H1 (cell line): ENCODE measurements at regions not wholly inside any gene's neighbourhood (a gene's known extent, or its start where the extent isn't known, plus 50 kb on each side); places are given as distances from the start of the nearest gene placed in this dataset.
A peak's percentile ranks its signal among the peaks of the same experiment; 100 is the strongest.

Experiments
- JUN ChIP-seq: IDR thresholded peaks from 2 replicates; pipeline ENCODE4 v1.6.1; 2011; ENCODE audit warnings: low read depth, mild to moderate bottlenecking, improper control_type of control experiment, low read length
- RAD21 ChIP-seq, 2 experiments: IDR thresholded peaks in 1 of 2; conservative IDR thresholded peaks in 1 of 2; 2 replicates each; pipeline ENCODE4 v1.6.1; 2011; ENCODE audit warnings: low read depth in 2 of 2, low read length in 2 of 2, improper control_type of control experiment in 1 of 2, inconsistent platforms in 1 of 2, mild to moderate bottlenecking in 1 of 2, moderate library complexity in 1 of 2
- TF ChIP-seq, protein P1 (sequence below): fragments of 300-600 bp; sonication (generic); IDR thresholded peaks from 2 replicates; pipeline ENCODE4 v1.7.1; 2012; ENCODE audit warnings: low read length, moderate library complexity, mild to moderate bottlenecking, inconsistent platforms; ENCODE audit not compliant: insufficient replicate concordance

DNA sequence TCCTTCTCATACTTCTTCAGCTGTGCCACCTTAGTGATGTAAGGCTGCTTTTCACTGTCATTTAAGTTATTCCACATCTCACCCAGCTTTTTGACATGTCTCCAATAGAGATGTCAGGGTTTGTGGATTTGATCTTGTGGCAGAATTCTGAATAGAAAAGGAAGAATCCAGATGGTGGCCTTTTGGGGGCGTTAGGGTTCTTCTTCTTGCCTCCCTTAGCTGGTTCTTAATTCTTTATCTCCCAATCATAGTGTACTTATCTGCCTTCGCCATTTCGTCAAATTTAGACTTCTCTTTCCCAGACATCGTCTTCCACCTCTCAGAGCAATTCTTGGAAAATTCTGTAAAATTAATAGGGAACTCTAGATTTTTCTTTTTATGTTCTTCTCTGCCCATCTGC is 422.9 kb downstream of the GJA1 start (continued):
- TF ChIP-seq, protein P1, sequence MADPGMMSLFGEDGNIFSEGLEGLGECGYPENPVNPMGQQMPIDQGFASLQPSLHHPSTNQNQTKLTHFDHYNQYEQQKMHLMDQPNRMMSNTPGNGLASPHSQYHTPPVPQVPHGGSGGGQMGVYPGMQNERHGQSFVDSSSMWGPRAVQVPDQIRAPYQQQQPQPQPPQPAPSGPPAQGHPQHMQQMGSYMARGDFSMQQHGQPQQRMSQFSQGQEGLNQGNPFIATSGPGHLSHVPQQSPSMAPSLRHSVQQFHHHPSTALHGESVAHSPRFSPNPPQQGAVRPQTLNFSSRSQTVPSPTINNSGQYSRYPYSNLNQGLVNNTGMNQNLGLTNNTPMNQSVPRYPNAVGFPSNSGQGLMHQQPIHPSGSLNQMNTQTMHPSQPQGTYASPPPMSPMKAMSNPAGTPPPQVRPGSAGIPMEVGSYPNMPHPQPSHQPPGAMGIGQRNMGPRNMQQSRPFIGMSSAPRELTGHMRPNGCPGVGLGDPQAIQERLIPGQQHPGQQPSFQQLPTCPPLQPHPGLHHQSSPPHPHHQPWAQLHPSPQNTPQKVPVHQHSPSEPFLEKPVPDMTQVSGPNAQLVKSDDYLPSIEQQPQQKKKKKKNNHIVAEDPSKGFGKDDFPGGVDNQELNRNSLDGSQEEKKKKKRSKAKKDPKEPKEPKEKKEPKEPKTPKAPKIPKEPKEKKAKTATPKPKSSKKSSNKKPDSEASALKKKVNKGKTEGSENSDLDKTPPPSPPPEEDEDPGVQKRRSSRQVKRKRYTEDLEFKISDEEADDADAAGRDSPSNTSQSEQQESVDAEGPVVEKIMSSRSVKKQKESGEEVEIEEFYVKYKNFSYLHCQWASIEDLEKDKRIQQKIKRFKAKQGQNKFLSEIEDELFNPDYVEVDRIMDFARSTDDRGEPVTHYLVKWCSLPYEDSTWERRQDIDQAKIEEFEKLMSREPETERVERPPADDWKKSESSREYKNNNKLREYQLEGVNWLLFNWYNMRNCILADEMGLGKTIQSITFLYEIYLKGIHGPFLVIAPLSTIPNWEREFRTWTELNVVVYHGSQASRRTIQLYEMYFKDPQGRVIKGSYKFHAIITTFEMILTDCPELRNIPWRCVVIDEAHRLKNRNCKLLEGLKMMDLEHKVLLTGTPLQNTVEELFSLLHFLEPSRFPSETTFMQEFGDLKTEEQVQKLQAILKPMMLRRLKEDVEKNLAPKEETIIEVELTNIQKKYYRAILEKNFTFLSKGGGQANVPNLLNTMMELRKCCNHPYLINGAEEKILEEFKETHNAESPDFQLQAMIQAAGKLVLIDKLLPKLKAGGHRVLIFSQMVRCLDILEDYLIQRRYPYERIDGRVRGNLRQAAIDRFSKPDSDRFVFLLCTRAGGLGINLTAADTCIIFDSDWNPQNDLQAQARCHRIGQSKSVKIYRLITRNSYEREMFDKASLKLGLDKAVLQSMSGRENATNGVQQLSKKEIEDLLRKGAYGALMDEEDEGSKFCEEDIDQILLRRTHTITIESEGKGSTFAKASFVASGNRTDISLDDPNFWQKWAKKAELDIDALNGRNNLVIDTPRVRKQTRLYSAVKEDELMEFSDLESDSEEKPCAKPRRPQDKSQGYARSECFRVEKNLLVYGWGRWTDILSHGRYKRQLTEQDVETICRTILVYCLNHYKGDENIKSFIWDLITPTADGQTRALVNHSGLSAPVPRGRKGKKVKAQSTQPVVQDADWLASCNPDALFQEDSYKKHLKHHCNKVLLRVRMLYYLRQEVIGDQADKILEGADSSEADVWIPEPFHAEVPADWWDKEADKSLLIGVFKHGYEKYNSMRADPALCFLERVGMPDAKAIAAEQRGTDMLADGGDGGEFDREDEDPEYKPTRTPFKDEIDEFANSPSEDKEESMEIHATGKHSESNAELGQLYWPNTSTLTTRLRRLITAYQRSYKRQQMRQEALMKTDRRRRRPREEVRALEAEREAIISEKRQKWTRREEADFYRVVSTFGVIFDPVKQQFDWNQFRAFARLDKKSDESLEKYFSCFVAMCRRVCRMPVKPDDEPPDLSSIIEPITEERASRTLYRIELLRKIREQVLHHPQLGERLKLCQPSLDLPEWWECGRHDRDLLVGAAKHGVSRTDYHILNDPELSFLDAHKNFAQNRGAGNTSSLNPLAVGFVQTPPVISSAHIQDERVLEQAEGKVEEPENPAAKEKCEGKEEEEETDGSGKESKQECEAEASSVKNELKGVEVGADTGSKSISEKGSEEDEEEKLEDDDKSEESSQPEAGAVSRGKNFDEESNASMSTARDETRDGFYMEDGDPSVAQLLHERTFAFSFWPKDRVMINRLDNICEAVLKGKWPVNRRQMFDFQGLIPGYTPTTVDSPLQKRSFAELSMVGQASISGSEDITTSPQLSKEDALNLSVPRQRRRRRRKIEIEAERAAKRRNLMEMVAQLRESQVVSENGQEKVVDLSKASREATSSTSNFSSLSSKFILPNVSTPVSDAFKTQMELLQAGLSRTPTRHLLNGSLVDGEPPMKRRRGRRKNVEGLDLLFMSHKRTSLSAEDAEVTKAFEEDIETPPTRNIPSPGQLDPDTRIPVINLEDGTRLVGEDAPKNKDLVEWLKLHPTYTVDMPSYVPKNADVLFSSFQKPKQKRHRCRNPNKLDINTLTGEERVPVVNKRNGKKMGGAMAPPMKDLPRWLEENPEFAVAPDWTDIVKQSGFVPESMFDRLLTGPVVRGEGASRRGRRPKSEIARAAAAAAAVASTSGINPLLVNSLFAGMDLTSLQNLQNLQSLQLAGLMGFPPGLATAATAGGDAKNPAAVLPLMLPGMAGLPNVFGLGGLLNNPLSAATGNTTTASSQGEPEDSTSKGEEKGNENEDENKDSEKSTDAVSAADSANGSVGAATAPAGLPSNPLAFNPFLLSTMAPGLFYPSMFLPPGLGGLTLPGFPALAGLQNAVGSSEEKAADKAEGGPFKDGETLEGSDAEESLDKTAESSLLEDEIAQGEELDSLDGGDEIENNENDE = no peak
- peak; percentile 51 to 52 for TF ChIP-seq RAD21 (IDR thresholded peaks at IDR 0.05 in 1 of 2, conservative IDR thresholded peaks at IDR 0.05 in 1 of 2; ENCODE audit: low read depth in 2 of 2, low read length in 2 of 2)
- TF ChIP-seq JUN = no peak
